ENCODE measurements at regions not wholly inside any gene's neighbourhood (a gene's known extent, or its start where the extent isn't known, plus 50 kb on each side); places are given as distances from the start of the nearest gene placed in this dataset.

DNA sequence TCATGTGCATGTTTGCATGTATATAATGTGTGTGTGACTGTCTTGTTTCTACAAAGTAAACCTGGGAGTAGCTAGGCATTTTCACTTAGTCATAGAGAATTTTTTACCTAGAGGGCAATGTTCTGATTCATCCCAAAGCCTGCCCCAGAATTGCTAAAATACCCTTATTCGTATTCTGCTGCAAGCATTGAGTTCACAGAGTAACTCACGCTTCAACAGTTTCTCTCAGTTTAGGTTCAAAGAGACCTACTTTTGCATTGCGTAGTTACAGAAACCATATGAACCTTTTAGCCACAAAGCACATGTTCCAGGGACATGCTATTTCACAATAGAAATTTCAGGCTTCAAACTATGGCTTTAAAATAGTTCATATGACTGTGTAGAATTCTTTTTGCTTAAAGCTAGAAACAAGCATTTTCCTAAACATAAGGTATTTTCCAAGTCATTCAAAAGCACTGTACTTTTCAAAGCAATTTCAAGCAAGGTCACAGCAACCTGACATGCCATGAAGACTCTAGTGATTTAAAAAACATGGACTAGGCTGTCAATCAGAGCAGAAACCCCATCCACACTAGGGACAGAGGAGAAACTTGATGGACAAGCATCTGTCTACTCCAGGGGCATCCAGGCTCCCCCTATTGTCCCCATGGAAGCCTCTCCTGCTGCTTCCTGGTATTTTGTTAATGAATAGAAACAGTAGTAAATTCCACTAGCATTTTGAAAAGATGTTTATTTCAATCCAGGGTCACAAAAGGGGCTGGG is 81.5 kb upstream of the MAPK10 start:
- H3K9me3 ChIP-seq (ENCODE audit: control extremely low read depth in 1 of 5, control insufficient read depth in 4 of 5, insufficient read depth in 2 of 5, low read depth in 1 of 5, low read length in 4 of 5): peaks cover 0 to 3% (median 0%) of the 10 kb centered on the region in 5 experiments
- no peak for DNase-seq
- ChIA-PET CTCF (no interaction called here), POLR2A (no interaction called here)
- H3K4me3 ChIP-seq (ENCODE audit: control insufficient read depth in 1 of 7, extremely low read depth in 1 of 7, insufficient read depth in 4 of 7, low read depth in 2 of 7, low read length in 6 of 7): no peak overlapping the region
- WGBS (ENCODE audit: insufficient coverage): 100% methylated on average over 2 of the region's 3 CpGs
- no peak overlapping the region for H3K27ac ChIP-seq (ENCODE audit: insufficient read depth in 1 of 2, low read depth in 1 of 2, low read length in 2 of 2, poor library complexity in 1 of 2, severe bottlenecking in 2 of 2)
- H3K27me3 ChIP-seq (replicated peaks in 2 of 5; ENCODE audit: control insufficient read depth in 4 of 5, insufficient read depth in 5 of 5, low read length in 4 of 5): no peaks in the 10 kb centered on the region
- H3K4me1 ChIP-seq (ENCODE audit: control extremely low read depth in 1 of 4, control insufficient read depth in 4 of 4, insufficient read depth in 4 of 4, low read length in 3 of 4): peaks cover 0 to 14% (median 8%) of the 10 kb centered on the region in 4 experiments
- H3K36me3 ChIP-seq (ENCODE audit: control insufficient read depth in 4 of 4, insufficient read depth in 4 of 4, low read length in 3 of 4): no peaks in the 10 kb centered on the region

DNA sequence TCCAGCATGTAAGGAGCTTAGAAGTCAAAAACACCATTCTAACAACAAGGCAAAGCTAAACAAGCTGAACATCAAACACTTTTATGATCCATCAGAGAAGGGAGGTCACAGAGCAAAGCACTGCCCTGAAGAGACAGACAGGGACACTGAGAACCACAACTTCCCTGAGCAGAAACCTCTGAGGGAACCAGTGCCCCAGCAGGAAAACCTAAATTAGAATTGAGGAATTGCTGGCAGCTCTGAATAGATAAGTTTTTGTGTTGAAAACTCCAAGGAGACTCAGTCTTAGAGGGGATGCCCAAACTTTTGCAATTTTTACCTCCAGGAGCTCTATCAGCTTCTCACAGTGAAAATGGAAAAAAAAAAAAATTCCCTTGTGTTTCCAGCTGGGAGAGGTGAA is 83.0 kb upstream of the MAPK10 start:
- H3K4me1 ChIP-seq (ENCODE audit: control extremely low read depth in 1 of 4, control insufficient read depth in 4 of 4, insufficient read depth in 4 of 4, low read length in 3 of 4): peaks cover 0 to 14% (median 8%) of the 10 kb centered on the region in 4 experiments
- ChIA-PET CTCF (interaction anchor here (0.6 kb wide), 1 partner anchor 719 kb away, joined by 3 read pairs; no protein-coding TSS in a partner anchor), POLR2A (no interaction called here)
- no peak overlapping the region for H3K4me3 ChIP-seq (ENCODE audit: control insufficient read depth in 1 of 7, extremely low read depth in 1 of 7, insufficient read depth in 4 of 7, low read depth in 2 of 7, low read length in 6 of 7)
- peak in 1 of 3 donors; percentile 4 for DNase-seq
- H3K36me3 ChIP-seq (ENCODE audit: control insufficient read depth in 4 of 4, insufficient read depth in 4 of 4, low read length in 3 of 4): no peaks in the 10 kb centered on the region
- H3K27ac ChIP-seq (ENCODE audit: insufficient read depth in 1 of 2, low read depth in 1 of 2, low read length in 2 of 2, poor library complexity in 1 of 2, severe bottlenecking in 2 of 2): no peak overlapping the region
- peaks cover 0 to 3% (median 0%) of the 10 kb centered on the region in 5 experiments for H3K9me3 ChIP-seq (ENCODE audit: control extremely low read depth in 1 of 5, control insufficient read depth in 4 of 5, insufficient read depth in 2 of 5, low read depth in 1 of 5, low read length in 4 of 5)
- H3K27me3 ChIP-seq (replicated peaks in 2 of 5; ENCODE audit: control insufficient read depth in 4 of 5, insufficient read depth in 5 of 5, low read length in 4 of 5): no peaks in the 10 kb centered on the region

DNA sequence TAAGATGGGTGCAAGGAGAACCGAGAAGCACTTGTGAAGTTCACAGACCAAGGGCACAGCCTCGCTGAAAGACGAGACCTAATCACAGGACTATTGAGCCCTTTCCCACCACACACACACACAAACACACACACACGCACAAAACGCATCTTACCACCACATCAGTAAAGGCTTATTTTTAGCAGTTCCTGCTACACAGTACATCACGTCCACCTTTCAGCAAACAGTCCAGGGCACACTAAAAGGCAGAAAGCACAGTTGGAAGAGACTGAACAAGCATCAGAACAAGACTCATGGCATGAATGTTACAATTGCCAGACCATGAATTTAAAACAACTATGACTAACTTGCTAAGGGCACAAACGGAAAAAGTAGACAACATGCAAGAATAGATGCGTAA is 83.6 kb upstream of the MAPK10 start:
- peak in 1 of 3 donors; percentile 8 for DNase-seq
- peaks cover 0 to 3% (median 0%) of the 10 kb centered on the region in 5 experiments for H3K9me3 ChIP-seq (ENCODE audit: control extremely low read depth in 1 of 5, control insufficient read depth in 4 of 5, insufficient read depth in 2 of 5, low read depth in 1 of 5, low read length in 4 of 5)
- no peaks in the 10 kb centered on the region for H3K27me3 ChIP-seq (replicated peaks in 2 of 5; ENCODE audit: control insufficient read depth in 4 of 5, insufficient read depth in 5 of 5, low read length in 4 of 5)
- ChIA-PET CTCF (no interaction called here), POLR2A (no interaction called here)
- H3K27ac ChIP-seq (ENCODE audit: insufficient read depth in 1 of 2, low read depth in 1 of 2, low read length in 2 of 2, poor library complexity in 1 of 2, severe bottlenecking in 2 of 2): no peak overlapping the region
- 68% methylated on average over 8 of the region's 8 CpGs for WGBS (ENCODE audit: insufficient coverage)
- peaks cover 0 to 14% (median 9%) of the 10 kb centered on the region in 4 experiments for H3K4me1 ChIP-seq (ENCODE audit: control extremely low read depth in 1 of 4, control insufficient read depth in 4 of 4, insufficient read depth in 4 of 4, low read length in 3 of 4)
- no peaks in the 10 kb centered on the region for H3K36me3 ChIP-seq (ENCODE audit: control insufficient read depth in 4 of 4, insufficient read depth in 4 of 4, low read length in 3 of 4)
- no peak overlapping the region for H3K4me3 ChIP-seq (ENCODE audit: control insufficient read depth in 1 of 7, extremely low read depth in 1 of 7, insufficient read depth in 4 of 7, low read depth in 2 of 7, low read length in 6 of 7)

DNA sequence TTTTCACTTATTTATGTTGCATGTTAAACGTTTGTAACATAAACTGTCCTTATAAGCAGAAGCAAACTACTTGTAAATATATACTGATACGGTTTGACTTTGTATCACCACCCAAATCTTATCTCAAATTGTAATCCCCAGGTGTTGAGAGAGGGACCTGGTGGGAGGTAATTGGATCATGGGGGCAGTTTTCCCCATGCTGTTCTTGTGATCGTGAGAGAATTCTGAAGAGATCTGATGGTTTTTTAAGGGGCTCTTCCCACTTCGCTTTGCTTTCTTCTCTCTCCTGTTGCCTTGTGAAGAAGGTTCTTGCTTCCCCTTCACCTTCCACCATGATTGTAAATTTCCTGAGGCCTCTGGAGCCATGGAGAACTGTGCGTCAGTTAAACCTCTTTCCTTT is 87.1 kb upstream of the MAPK10 start:
- Histone ChIP-seq H3K36me3 (ENCODE audit: control insufficient read depth in 4 of 4, insufficient read depth in 4 of 4, low read length in 3 of 4) (no peaks in the 10 kb centered on the region), H3K4me3 (ENCODE audit: control insufficient read depth in 1 of 7, extremely low read depth in 1 of 7, insufficient read depth in 4 of 7, low read depth in 2 of 7, low read length in 6 of 7) (no peak overlapping the region), H3K27ac (ENCODE audit: insufficient read depth in 1 of 2, low read depth in 1 of 2, low read length in 2 of 2, poor library complexity in 1 of 2, severe bottlenecking in 2 of 2) (no peak overlapping the region), H3K4me1 (ENCODE audit: control extremely low read depth in 1 of 4, control insufficient read depth in 4 of 4, insufficient read depth in 4 of 4, low read length in 3 of 4) (peaks cover 0 to 18% (median 13%) of the 10 kb centered on the region in 4 experiments), H3K9me3 (ENCODE audit: control extremely low read depth in 1 of 5, control insufficient read depth in 4 of 5, insufficient read depth in 2 of 5, low read depth in 1 of 5, low read length in 4 of 5) (peaks cover 0 to 3% (median 0%) of the 10 kb centered on the region in 5 experiments), H3K27me3 (replicated peaks in 2 of 5; ENCODE audit: control insufficient read depth in 4 of 5, insufficient read depth in 5 of 5, low read length in 4 of 5) (no peaks in the 10 kb centered on the region)
- 70% methylated on average over 2 of the region's 5 CpGs for WGBS (ENCODE audit: insufficient coverage)
- ChIA-PET POLR2A (no interaction called here), CTCF (no interaction called here)
- DNase-seq: no peak

DNA sequence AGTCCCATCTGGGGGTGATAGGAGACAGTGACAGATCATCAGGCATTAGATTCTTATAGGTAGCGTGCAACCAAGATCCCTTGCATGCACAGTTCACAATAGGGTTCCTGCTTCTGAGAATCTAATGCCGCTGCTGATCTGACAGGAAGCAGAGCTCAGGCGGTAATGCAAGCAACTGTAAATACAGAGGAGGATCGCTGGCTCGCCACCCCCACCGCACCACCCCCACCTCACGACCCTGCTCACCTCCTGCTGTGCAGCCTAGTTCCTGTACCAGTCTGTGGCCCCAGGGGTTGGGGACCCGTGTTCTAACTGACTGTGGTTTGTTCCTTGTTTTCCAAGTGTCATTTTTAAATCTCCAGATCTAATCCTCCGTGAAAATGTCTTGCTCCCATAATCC is 89.0 kb upstream of the MAPK10 start:
- Histone ChIP-seq H3K9me3 (ENCODE audit: control extremely low read depth in 1 of 5, control insufficient read depth in 4 of 5, insufficient read depth in 2 of 5, low read depth in 1 of 5, low read length in 4 of 5) (peaks cover 0 to 3% (median 0%) of the 10 kb centered on the region in 5 experiments), H3K36me3 (ENCODE audit: control insufficient read depth in 4 of 4, insufficient read depth in 4 of 4, low read length in 3 of 4) (no peaks in the 10 kb centered on the region), H3K4me3 (ENCODE audit: control insufficient read depth in 1 of 7, extremely low read depth in 1 of 7, insufficient read depth in 4 of 7, low read depth in 2 of 7, low read length in 6 of 7) (peak overlapping the region in 4 of 7 experiments; percentile 26 to 67 (median 48)), H3K27ac (ENCODE audit: insufficient read depth in 1 of 2, low read depth in 1 of 2, low read length in 2 of 2, poor library complexity in 1 of 2, severe bottlenecking in 2 of 2) (no peak overlapping the region), H3K27me3 (replicated peaks in 2 of 5; ENCODE audit: control insufficient read depth in 4 of 5, insufficient read depth in 5 of 5, low read length in 4 of 5) (no peaks in the 10 kb centered on the region), H3K4me1 (ENCODE audit: control extremely low read depth in 1 of 4, control insufficient read depth in 4 of 4, insufficient read depth in 4 of 4, low read length in 3 of 4) (peaks cover 0 to 16% (median 8%) of the 10 kb centered on the region in 4 experiments)
- ChIA-PET POLR2A (no interaction called here), CTCF (no interaction called here)
- DNase-seq: peak in 2 of 3 donors; percentile 31 to 57
- WGBS (ENCODE audit: insufficient coverage): 37% methylated on average over 9 of the region's 9 CpGs

DNA sequence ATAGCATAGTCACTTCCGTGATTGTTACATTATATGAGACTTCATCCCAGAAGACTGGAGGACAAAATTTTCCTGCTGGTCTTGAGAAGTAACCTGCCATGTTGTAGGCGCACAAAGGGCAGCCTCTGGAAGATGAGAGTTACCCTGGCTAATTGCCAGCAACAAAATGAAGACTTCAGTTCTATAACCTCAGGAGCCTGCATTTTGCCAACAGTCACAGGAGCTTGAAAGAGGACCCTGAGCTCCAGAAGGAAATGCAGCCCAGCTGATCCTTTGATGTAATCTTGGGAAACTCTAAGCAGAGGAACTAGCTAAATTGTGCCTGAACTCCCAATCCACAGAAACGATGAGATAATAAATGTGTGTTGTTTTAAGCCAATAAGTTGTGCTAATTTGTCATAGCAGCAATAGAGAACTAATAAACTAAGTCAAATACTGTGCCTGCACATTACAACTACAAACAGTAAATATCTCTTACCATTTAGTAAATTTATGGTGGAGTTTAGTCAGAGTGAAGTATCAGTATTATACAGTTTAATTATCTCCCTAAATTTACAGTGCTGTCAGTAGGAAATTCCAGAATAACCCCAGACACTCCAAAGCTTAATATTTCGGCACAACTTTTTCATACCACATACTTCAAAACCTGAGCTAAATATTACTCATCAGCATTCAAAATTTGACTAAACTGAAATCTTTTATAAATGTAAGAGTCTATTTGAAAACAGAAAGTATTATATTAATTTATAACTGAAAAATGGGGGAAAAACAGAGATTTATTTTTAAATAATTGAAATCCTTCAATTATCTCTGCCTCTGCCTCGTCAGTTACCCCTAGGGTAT is 90.1 kb upstream of the MAPK10 start:
- Histone ChIP-seq H3K4me3 (ENCODE audit: control insufficient read depth in 1 of 7, extremely low read depth in 1 of 7, insufficient read depth in 4 of 7, low read depth in 2 of 7, low read length in 6 of 7) (no peak overlapping the region), H3K9me3 (ENCODE audit: control extremely low read depth in 1 of 5, control insufficient read depth in 4 of 5, insufficient read depth in 2 of 5, low read depth in 1 of 5, low read length in 4 of 5) (no peaks in the 10 kb centered on the region), H3K4me1 (ENCODE audit: control extremely low read depth in 1 of 4, control insufficient read depth in 4 of 4, insufficient read depth in 4 of 4, low read length in 3 of 4) (peaks cover 0 to 19% (median 9%) of the 10 kb centered on the region in 4 experiments), H3K27me3 (replicated peaks in 2 of 5; ENCODE audit: control insufficient read depth in 4 of 5, insufficient read depth in 5 of 5, low read length in 4 of 5) (no peaks in the 10 kb centered on the region), H3K27ac (ENCODE audit: insufficient read depth in 1 of 2, low read depth in 1 of 2, low read length in 2 of 2, poor library complexity in 1 of 2, severe bottlenecking in 2 of 2) (no peak overlapping the region), H3K36me3 (ENCODE audit: control insufficient read depth in 4 of 4, insufficient read depth in 4 of 4, low read length in 3 of 4) (no peaks in the 10 kb centered on the region)
- DNase-seq: no peak
- CTCF ChIA-PET: no interaction called here
- 94% methylated on average over 1 of the region's 5 CpGs for WGBS (ENCODE audit: insufficient coverage)
- POLR2A ChIA-PET: interaction anchor here (0.6 kb wide), 1 partner anchor 533 kb away, joined by 4 read pairs; no protein-coding TSS in a partner anchor

DNA sequence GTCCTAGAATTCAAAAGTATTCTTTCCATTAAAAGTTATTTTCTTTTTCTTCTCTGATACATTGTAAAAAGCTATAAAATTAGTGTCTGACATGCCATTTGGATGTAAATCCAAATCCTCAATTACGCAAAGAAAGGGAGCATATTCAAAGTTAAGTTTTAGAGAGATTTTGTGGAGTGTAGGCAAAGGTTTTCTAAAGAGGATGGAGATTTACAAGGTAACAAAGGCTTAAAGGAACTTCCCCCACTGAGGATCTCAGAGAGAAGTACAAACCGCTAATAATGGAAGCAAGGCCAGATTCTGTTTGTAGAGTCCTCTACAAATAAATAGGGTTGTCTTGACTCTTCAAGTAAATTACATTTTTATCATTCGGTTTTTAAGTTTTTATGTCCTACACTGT is 91.0 kb upstream of the MAPK10 start:
- no peak for DNase-seq
- H3K27ac ChIP-seq (ENCODE audit: insufficient read depth in 1 of 2, low read depth in 1 of 2, low read length in 2 of 2, poor library complexity in 1 of 2, severe bottlenecking in 2 of 2): no peak overlapping the region
- H3K36me3 ChIP-seq (ENCODE audit: control insufficient read depth in 4 of 4, insufficient read depth in 4 of 4, low read length in 3 of 4): no peaks in the 10 kb centered on the region
- H3K4me3 ChIP-seq (ENCODE audit: control insufficient read depth in 1 of 7, extremely low read depth in 1 of 7, insufficient read depth in 4 of 7, low read depth in 2 of 7, low read length in 6 of 7): no peak overlapping the region
- H3K27me3 ChIP-seq (replicated peaks in 2 of 5; ENCODE audit: control insufficient read depth in 4 of 5, insufficient read depth in 5 of 5, low read length in 4 of 5): no peaks in the 10 kb centered on the region
- CTCF ChIA-PET: no interaction called here
- peaks cover 0 to 19% (median 9%) of the 10 kb centered on the region in 4 experiments for H3K4me1 ChIP-seq (ENCODE audit: control extremely low read depth in 1 of 4, control insufficient read depth in 4 of 4, insufficient read depth in 4 of 4, low read length in 3 of 4)
- H3K9me3 ChIP-seq (ENCODE audit: control extremely low read depth in 1 of 5, control insufficient read depth in 4 of 5, insufficient read depth in 2 of 5, low read depth in 1 of 5, low read length in 4 of 5): no peaks in the 10 kb centered on the region
- WGBS (ENCODE audit: insufficient coverage): 100% methylated on average over 2 of the region's 3 CpGs
- POLR2A ChIA-PET: no interaction called here
